ENCODE measurements at regions not wholly inside any gene's neighbourhood (a gene's known extent, or its start where the extent isn't known, plus 50 kb on each side); places are given as distances from the start of the nearest gene placed in this dataset.
A peak's percentile ranks its signal among the peaks of the same experiment; 100 is the strongest.

GRCh38 chr4:56240554-56241174 is 146.6 kb downstream of the AASDH start:
- no peak for DNase-seq (ENCODE audit: low spot score)

GRCh38 chr4:56238251-56238650 is 149.0 kb downstream of the AASDH start:
- DNase-seq (ENCODE audit: low spot score) = no peak

DNA sequence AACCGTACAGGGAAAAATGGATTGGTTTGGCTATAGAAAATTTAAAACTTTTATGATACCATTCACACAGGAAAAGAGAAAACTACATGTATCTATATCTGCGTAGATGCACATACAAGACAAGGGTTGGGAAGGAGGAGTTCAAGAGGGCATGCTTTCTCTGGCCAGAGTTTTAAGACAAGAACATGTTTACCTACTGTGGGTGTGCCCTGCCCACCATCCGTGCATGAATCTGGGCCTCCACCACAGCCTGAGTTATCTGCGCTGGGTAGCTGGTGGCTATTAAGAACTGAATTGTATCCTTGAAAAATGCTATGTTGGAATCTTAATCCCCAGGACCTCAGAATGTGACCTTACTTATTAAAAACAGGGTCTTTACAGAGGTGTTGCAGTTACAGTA is 151.6 kb downstream of the AASDH start:
- no peak for DNase-seq (ENCODE audit: low spot score)

- DNase-seq (ENCODE audit: low spot score) = no peak
Measured at GRCh38 chr4:56235011-56235410, 152.3 kb downstream of the AASDH start.

- no peak for DNase-seq (ENCODE audit: low spot score)
Measured at GRCh38 chr4:56234098-56234497, 153.2 kb downstream of the AASDH start.

DNA sequence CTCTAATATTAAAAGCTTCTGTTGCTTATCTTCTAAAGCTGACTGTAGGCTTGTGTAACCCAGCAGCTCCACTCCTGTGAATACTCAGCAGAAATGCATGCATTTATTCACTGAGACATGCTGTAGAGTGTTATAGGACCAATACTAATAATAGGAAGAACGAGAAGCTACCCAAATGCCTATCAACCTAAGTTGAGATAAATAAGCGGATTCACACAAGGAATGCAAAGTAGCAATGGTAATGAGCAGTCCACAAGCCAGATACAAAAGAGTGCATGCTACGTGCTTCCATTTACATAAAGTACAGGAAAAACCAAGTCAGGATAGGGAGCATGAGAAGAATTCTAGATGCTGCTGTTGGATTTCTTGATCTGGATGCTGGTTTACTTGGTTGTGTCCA is 155.9 kb downstream of the AASDH start:
- no peak for DNase-seq (ENCODE audit: low spot score)

DNA sequence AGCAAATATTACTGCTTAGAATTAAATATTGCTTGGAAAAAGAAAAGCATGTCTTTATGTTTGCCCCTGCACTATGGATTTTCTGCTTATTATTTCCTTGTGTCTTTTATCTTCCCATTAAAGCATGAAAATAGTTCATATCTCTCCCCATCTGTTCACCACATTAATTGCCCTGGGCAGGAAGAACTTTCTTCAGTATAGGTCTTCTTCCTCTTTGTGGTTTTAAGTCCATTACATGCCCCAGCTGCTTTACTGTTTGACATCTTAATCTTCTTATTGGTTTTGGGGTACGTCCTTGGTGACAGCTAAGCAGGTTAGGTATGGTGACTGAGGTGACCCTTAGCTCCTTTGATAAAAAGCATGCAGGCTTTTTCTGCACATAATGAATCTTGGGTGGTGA is 157.3 kb downstream of the AASDH start:
- DNase-seq (ENCODE audit: low spot score) = peak; percentile 34

GRCh38 chr4:56227301-56227835 is 159.9 kb downstream of the AASDH start:
- DNase-seq (ENCODE audit: low spot score) = no peak

GRCh38 chr4:56226579-56226978 is 160.7 kb downstream of the AASDH start:
- DNase-seq (ENCODE audit: low spot score) = no peak

- no peak for DNase-seq (ENCODE audit: low spot score)
Measured at GRCh38 chr4:56224641-56225040, 162.7 kb downstream of the AASDH start.

GRCh38 chr4:56222514-56222913 is 164.8 kb downstream of the AASDH start:
- no peak for DNase-seq (ENCODE audit: low spot score)

- DNase-seq (ENCODE audit: low spot score) = no peak
Measured at GRCh38 chr4:56220261-56220660, 167.0 kb downstream of the AASDH start.

DNA sequence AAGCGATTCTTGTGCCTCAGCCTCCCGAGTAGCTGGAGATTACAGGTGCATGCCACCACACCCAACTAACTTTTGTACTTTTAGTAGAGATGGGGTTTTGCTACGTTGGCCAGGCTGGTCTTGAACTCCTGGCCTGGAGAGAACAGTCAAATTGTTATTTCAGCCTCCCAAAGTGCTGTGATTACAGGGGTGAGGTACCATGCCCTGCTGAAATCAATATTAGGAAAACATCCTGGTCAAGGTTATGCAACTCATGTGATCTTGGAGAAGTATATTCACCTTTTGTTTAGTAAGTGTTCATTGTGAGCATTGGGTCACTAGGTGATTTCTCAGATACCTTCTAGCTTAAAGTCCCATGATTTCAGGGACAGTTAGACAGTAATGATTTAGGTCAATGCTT is 167.8 kb downstream of the AASDH start:
- no peak for DNase-seq (ENCODE audit: low spot score)

GRCh38 chr4:56218230-56218895 is 168.9 kb downstream of the AASDH start:
- DNase-seq (ENCODE audit: low spot score) = no peak

GRCh38 chr4:56217343-56217890 is 169.9 kb downstream of the AASDH start:
- DNase-seq (ENCODE audit: low spot score) = no peak

- no peak for DNase-seq (ENCODE audit: low spot score)
Measured at GRCh38 chr4:56215901-56216300, 171.4 kb downstream of the AASDH start.

DNA sequence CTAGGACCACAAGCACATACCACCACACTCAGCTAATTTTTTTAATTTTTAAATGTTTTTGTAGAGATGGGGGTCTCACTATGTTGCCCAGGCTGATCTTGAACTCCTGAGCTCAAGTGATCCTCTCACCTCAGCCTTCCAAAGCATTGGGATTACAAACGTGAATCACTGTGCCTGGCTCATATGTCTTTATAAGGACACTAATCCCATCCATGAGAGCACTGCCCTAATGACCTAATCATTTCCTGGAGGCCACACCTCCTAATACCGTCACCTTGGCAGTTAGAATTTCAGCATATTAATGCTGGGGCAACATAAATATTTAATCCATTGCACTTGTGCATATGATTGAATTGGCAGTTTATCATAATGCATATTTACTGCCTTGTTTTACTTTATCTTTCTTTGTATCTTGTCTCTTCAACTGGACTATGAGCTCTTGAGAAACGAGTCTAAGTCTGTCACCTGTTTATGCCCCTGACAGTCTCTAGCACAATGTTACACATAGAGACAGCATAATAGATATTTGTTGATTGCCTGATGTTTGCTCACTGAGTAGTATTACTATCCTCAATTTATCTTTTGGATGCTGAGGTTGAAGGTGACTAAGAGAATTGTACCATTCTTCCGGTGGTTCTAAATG is 172.0 kb downstream of the AASDH start:
- no peak for DNase-seq (ENCODE audit: low spot score)

DNA sequence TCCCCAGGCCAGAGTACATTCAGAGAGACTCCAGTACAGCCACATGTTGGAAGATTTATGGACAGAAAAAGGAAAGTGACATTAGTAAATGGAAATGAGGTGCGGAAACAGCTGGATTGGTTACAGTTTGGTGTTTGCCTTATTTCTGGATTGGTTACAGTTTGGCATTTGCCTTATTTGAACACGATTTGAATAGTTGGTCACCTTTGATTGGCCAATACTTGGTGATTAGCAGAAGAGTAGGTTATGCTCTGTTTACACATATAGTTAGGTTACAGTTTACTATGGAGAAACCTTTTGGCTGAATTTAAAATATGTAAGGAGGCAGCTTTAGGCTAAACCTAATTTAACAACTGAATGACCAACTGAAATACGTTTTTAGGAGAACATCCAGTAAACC is 173.7 kb downstream of the AASDH start:
- no peak for DNase-seq (ENCODE audit: low spot score)

DNA sequence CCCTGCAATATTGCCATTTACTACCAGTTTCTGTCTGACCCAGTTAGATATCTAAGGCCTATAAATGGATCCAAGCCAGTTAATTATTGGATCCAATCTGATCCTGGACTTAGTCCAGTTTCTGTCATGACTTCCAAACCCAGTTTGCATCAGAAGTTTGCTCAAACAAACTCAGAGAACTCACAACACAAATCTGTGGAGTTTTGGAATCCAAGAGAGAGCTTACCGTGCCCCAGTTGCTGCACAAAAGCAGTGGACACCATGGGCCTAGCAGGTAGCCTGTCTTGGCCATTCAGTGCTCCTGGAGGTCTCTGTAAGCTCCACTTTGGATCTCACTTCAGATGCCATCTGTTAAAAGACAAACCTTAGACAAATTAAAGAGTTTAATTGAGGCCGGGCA is 174.5 kb downstream of the AASDH start:
- no peak for DNase-seq (ENCODE audit: low spot score)

GRCh38 chr4:56211202-56211601 is 176.1 kb downstream of the AASDH start:
- no peak for DNase-seq (ENCODE audit: low spot score)

GRCh38 chr4:56210397-56210796 is 176.9 kb downstream of the AASDH start:
- no peak for DNase-seq (ENCODE audit: low spot score)

- DNase-seq (ENCODE audit: low spot score) = no peak
Measured at GRCh38 chr4:56209767-56210166, 177.5 kb downstream of the AASDH start.

DNA sequence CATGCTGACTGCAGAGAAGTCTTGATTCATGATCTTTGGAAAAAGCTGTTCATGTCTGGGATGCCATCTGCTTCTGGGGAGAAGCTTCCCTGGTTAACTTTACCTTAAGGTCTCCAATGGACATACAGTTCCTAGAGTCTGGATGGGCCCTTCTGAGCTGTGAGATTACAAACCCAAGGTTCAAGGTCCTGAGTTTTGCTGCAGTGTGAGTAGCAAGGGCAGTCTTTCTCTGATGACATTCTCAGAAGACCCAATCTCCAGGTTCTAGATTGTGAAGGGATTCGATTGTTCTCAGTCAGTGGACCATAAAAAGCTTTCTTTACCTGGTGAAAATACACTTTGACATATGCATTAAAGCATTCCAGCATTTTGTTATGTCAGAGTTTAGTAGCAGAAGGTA is 179.2 kb downstream of the AASDH start:
- DNase-seq (ENCODE audit: low spot score) = no peak
